Thyroid gland (tissue), 4 donors: ENCODE measurements at regions not wholly inside any gene's neighbourhood (a gene's known extent, or its start where the extent isn't known, plus 50 kb on each side); places are given as distances from the start of the nearest gene placed in this dataset.

Source experiments
- POLR2A ChIP-seq, 2 donors: fragments of 450-650 bp; IDR thresholded peaks; one replicate each; pipeline ENCODE4 v1.6.1; 2017; ENCODE audit warnings: antibody characterized with exemption in 2 of 2, mild to moderate bottlenecking in 2 of 2, moderate library complexity in 1 of 2
- TF ChIP-seq, protein P1 (sequence below), 6 experiments: fragments of 200-600 bp in 3 of 6; fragments of 450-650 bp in 3 of 6; sonication (generic) in 3 of 6; IDR thresholded peaks; one replicate each; pipeline ENCODE4 v1.5.1; 2016 to 2019; ENCODE audit warnings: antibody characterized with exemption in 6 of 6, mild to moderate bottlenecking in 2 of 6, inconsistent platforms in 1 of 6, moderate library complexity in 1 of 6

DNA sequence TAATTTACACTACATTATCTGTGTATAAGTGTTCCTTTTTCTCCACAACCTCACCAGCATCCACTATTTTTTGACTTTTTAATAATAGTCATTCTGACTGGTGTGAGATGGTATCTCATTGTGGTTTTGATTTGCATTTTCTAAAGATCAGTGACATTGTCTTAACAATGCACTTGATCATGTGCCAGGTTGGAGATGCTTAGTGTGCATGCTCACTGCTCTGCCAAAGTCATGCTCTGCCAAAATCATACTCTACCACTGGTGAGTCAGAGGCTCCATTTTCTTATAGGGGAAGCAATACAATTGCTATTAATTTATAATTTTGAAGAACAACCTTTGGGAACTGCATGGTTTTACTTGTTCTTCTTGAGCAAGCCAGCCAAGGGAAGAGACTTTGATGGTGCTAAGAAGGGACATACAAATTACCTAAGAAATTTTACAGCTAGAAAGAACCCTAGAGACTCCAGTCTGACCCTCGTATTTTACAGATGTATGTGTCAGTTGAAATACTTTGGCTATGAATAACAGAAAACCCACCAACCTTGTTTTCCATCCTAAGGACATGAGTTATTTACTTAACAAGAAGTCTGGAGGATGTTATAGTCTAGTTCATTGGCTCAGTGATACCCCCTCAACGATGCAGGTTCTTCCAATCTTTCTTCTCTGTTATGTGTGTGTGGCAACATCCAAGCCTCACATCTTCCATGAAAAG, 368.9 kb downstream of the DDX10 start:
- no peak for TF ChIP-seq POLR2A (IDR thresholded peaks at IDR 0.05)
- TF ChIP-seq, protein P1, sequence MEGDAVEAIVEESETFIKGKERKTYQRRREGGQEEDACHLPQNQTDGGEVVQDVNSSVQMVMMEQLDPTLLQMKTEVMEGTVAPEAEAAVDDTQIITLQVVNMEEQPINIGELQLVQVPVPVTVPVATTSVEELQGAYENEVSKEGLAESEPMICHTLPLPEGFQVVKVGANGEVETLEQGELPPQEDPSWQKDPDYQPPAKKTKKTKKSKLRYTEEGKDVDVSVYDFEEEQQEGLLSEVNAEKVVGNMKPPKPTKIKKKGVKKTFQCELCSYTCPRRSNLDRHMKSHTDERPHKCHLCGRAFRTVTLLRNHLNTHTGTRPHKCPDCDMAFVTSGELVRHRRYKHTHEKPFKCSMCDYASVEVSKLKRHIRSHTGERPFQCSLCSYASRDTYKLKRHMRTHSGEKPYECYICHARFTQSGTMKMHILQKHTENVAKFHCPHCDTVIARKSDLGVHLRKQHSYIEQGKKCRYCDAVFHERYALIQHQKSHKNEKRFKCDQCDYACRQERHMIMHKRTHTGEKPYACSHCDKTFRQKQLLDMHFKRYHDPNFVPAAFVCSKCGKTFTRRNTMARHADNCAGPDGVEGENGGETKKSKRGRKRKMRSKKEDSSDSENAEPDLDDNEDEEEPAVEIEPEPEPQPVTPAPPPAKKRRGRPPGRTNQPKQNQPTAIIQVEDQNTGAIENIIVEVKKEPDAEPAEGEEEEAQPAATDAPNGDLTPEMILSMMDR (IDR thresholded peaks at IDR 0.05): no peak
